GM12872 (cell line): ENCODE measurements at regions not wholly inside any gene's neighbourhood (a gene's known extent, or its start where the extent isn't known, plus 50 kb on each side); places are given as distances from the start of the nearest gene placed in this dataset.

ENCODE experiments used
- TF ChIP-seq, protein P1 (sequence below): IDR thresholded peaks from 3 replicates; pipeline ENCODE4 v1.5.1; 2011; ENCODE audit warnings: low read depth, mild to moderate bottlenecking, low read length, moderate library complexity; ENCODE audit not compliant: insufficient read depth

GRCh38 chr1:58921751-58922150 lies 137.9 kb upstream of the JUN start:
- TF ChIP-seq, protein P1, sequence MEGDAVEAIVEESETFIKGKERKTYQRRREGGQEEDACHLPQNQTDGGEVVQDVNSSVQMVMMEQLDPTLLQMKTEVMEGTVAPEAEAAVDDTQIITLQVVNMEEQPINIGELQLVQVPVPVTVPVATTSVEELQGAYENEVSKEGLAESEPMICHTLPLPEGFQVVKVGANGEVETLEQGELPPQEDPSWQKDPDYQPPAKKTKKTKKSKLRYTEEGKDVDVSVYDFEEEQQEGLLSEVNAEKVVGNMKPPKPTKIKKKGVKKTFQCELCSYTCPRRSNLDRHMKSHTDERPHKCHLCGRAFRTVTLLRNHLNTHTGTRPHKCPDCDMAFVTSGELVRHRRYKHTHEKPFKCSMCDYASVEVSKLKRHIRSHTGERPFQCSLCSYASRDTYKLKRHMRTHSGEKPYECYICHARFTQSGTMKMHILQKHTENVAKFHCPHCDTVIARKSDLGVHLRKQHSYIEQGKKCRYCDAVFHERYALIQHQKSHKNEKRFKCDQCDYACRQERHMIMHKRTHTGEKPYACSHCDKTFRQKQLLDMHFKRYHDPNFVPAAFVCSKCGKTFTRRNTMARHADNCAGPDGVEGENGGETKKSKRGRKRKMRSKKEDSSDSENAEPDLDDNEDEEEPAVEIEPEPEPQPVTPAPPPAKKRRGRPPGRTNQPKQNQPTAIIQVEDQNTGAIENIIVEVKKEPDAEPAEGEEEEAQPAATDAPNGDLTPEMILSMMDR, result no peak

- TF ChIP-seq, protein P1, result no peak
Measured at GRCh38 chr1:58922302-58923089, 138.6 kb upstream of the JUN start.

DNA sequence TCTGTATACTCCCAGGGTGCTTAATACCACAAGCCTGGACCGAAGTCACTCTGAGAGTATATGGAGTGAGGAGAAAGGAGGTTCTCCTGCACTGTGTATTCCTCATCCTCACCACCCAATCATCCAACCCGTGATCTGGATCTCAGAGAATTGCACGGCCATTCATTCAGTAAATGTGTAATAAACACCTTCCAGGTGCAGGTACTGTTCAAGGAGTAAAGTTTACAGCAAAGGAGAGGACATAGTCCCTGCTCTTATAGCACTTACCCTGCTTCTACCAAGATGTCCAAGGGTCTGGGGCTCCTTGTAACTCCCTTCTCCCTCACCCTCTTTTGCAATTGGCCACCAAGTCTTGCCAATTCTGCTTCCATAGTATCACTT lies 139.2 kb upstream of the JUN start:
- TF ChIP-seq, protein P1, result no peak

DNA sequence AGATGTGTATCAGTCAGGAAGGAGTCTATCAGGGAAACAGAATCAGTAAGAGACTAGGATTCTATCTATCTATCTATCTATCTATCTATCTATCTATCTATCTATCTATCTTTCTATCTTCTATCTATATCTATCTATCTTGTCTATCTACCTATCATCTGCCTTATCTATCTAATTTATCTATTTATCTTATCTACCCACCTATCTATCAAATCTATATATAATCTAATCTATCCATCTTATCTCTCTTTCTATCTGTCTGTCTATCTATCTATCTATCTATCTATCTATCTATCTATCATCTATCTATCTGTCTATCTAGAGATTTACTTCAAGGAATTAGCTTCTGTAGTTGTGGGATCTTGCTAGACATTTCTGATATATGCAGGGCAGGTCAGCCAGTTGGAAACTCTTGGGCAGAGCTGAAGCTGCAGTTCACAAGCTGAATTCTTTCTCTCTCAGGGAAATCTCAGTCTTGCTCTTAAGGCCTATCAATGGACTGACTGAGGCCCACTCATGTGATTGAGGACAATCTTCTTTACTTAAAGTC lies 140.2 kb upstream of the JUN start:
- TF ChIP-seq, protein P1, result no peak

- TF ChIP-seq, protein P1, result no peak
Measured at GRCh38 chr1:58924821-58925220, 141.0 kb upstream of the JUN start.

GRCh38 chr1:58925247-58925646 lies 141.4 kb upstream of the JUN start:
- TF ChIP-seq, protein P1, result no peak

- TF ChIP-seq, protein P1, result no peak
Measured at GRCh38 chr1:58926152-58926551, 142.3 kb upstream of the JUN start.
